GM10847 (cell line): ENCODE measurements at regions not wholly inside any gene's neighbourhood (a gene's known extent, or its start where the extent isn't known, plus 50 kb on each side); places are given as distances from the start of the nearest gene placed in this dataset.

Experiments
- POLR2A ChIP-seq: IDR thresholded peaks from 2 replicates; pipeline ENCODE4 v1.6.1; 2011; ENCODE audit not compliant: insufficient read length; ENCODE audit errors: extremely low read depth

DNA sequence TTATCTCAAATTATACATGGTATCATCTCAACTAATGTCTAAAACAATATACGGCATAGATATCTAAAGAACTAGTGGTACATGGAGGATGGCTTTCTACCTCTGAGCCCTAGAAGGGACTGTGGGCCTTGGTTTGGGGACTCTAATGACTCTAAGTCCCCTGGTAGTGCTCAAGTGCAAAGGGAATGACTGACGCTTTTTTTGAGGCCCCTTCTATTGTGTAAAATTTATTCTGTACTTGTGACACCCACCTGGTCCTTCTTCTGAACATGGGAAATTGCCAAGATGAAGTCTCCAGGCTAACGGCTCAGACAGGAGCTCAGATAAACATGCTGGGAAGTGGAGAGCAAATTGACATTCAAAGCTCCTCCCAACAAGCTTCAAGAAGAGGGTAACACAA, 53.4 kb upstream of the IGLL5 start:
- TF ChIP-seq POLR2A = no peak

DNA sequence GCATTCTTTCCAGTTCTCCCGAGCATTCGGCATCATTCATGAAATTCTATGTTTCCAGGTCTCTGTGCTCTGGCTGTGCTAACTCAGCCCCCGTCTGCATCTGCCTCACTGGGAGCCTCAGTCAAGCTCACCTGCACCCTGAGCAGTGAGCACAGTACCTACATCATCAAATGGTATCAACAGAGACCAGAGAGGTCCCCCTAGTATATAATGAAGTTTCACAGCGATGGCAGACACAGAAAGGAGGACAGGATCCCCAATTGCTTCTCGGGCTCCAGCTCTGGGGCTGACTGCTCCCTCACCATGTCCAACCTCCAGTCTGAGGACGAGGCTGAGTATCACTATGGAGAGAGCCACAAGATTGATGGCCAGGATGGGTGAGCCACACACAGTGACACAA, 52.8 kb upstream of the IGLL5 start:
- TF ChIP-seq POLR2A = no peak

DNA sequence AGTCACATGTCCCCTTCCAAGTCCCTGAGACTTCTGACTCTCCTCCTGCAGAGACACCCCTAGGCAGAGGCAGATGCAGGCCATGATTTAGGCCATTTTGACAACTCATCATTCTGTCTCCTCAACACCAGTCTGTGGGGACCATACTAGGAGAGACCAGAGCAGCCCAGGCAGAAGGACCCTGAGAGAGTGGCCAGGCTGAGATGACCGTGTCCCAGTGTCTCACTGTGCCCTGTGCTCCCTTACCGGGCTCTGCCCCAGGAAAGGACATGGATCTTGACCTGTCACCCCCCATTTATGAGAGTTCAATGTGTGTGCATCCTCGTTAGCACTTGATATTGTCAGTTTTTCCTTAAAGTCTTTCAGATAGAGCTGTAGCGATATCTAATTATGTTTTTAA, 52.4 kb upstream of the IGLL5 start:
- TF ChIP-seq POLR2A = no peak

DNA sequence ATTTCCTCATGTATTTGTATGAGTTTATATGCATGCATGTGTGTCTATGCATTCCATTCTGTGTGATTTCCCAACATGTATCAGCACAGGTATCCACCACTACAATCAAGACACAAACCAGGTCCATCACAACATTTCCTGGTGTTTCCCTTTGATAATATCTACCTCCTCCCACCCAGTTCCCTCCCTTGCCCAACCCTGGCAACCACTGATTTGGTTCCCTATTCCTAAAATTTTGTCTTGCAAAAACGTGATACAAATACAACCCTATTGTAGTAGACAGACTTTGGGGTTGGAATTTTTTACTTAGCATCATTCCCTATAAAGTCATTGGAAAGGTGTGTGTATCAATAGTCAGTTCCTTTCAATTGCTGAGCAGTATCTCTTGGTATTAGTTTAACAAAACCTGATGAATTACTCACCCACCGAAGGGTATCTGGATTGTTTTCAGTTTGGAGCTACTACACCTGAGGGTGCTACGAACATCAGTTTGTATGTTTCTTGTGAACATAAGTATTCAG, 51.8 kb upstream of the IGLL5 start:
- no peak for TF ChIP-seq POLR2A

DNA sequence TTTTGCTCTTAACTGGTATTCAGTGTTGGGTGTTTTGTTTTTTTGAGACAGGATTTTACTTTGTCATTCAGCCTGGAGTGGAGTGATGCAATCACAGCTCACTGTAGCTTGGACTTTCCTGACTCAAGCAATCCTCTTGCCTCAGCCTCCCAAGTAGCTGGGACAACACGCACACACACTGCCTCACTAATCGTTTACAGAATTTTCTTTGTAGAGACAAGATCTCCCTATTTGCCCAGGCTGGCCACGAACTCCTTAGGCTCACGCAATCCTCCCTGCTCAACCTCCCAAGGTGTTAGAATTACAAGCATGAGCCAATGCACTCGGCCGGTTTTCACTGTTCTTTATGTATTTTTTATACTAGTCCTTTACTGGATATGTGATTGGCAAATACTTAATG, 51.0 kb upstream of the IGLL5 start:
- no peak for TF ChIP-seq POLR2A
